ENCODE measurements at regions not wholly inside any gene's neighbourhood (a gene's known extent, or its start where the extent isn't known, plus 50 kb on each side); places are given as distances from the start of the nearest gene placed in this dataset.

DNA sequence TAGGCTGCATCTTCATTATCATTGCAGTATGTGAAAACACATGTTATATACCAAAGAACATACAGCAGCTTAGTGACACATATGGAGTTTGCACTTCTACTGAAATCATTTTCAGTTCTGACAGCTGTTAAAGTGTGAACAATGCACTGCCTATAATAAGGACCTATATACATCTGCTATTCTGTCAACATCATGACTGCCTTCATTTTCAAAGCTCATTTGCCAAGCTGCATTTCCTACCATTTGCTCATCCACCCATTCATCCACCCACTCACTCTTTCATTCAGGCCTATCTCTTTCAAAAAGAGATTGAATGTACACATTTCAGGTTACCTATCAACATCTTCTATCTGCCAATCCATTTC is 81.7 kb upstream of the STK17B start:
- H3K36me3 ChIP-seq (ENCODE audit: control insufficient read depth in 2 of 2, extremely low read depth in 1 of 2, insufficient read depth in 2 of 2, low read length in 2 of 2): peaks cover 12 to 52% of the 10 kb centered on the region in 2 experiments
- no peak for FAIRE-seq

More for the DNA sequence above, 81.7 kb upstream of the STK17B start:
- POLR2A ChIA-PET: no interaction called here
- H4K20me1 ChIP-seq (replicated peaks; ENCODE audit: control insufficient read depth, extremely low read depth, insufficient read depth, low read length): no peaks in the 10 kb centered on the region
- intact Hi-C loops (cut with micrococcal nuclease): no loop called here
- peaks cover 9% of the 10 kb centered on the region for H3K79me2 ChIP-seq (ENCODE audit: control insufficient read depth, insufficient read depth, low read length)
- no peak overlapping the region for H3K4me2 ChIP-seq (ENCODE audit: insufficient read depth, low read length)
- no peak overlapping the region for H3K4me3 ChIP-seq (replicated peaks in 1 of 3; ENCODE audit: insufficient read depth in 1 of 3, low read depth in 1 of 3, low read length in 3 of 3)
- H3K9me1 ChIP-seq (replicated peaks; ENCODE audit: control insufficient read depth, extremely low read depth, insufficient read depth, low read length): no peaks in the 10 kb centered on the region
- H3K4me1 ChIP-seq (ENCODE audit: control insufficient read depth, extremely low read depth, insufficient read depth, low read length): peaks cover 4% of the 10 kb centered on the region
- H3K9me3 ChIP-seq (replicated peaks; ENCODE audit: control insufficient read depth, insufficient read depth, low read length): no peaks in the 10 kb centered on the region
- H3K27ac ChIP-seq (ENCODE audit: insufficient read depth, low read depth, low read length): no peak overlapping the region
- no TSS peak for BruUV-seq (replicated peaks)
- H3K9ac ChIP-seq (replicated peaks; ENCODE audit: extremely low read depth, insufficient read depth, low read length): no peak overlapping the region
- DNase-seq (ENCODE audit: low read depth, low spot score): no peak
- no peaks in the 10 kb centered on the region for H3K27me3 ChIP-seq (ENCODE audit: control insufficient read depth in 2 of 2, insufficient read depth in 2 of 2, low read length in 2 of 2)
- TF ChIP-seq FOS (IDR thresholded peaks at IDR 0.05; ENCODE audit: borderline replicate concordance, insufficient read depth, low read length): no peak
- no peak for TF ChIP-seq GATA2 (IDR thresholded peaks at IDR 0.05; ENCODE audit: insufficient read depth, insufficient read length, low read depth, low read length)
- TF ChIP-seq, protein P1, sequence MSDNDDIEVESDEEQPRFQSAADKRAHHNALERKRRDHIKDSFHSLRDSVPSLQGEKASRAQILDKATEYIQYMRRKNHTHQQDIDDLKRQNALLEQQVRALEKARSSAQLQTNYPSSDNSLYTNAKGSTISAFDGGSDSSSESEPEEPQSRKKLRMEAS (IDR thresholded peaks at IDR 0.05; ENCODE audit: insufficient read depth, insufficient read length): no peak
- TF ChIP-seq POLR2A (IDR thresholded peaks at IDR 0.05; ENCODE audit: low read depth, low read length): no peak
- TF ChIP-seq, protein P2, sequence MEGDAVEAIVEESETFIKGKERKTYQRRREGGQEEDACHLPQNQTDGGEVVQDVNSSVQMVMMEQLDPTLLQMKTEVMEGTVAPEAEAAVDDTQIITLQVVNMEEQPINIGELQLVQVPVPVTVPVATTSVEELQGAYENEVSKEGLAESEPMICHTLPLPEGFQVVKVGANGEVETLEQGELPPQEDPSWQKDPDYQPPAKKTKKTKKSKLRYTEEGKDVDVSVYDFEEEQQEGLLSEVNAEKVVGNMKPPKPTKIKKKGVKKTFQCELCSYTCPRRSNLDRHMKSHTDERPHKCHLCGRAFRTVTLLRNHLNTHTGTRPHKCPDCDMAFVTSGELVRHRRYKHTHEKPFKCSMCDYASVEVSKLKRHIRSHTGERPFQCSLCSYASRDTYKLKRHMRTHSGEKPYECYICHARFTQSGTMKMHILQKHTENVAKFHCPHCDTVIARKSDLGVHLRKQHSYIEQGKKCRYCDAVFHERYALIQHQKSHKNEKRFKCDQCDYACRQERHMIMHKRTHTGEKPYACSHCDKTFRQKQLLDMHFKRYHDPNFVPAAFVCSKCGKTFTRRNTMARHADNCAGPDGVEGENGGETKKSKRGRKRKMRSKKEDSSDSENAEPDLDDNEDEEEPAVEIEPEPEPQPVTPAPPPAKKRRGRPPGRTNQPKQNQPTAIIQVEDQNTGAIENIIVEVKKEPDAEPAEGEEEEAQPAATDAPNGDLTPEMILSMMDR (IDR thresholded peaks at IDR 0.05; ENCODE audit: extremely low read depth in 1 of 2, insufficient read depth in 1 of 2, low read depth in 1 of 2, low read length in 2 of 2): no peak
- no peak for TF ChIP-seq EZH2 (IDR thresholded peaks at IDR 0.05; ENCODE audit: borderline replicate concordance, low read depth, low read length, severe bottlenecking)
- no peak for TF ChIP-seq MYC (IDR thresholded peaks at IDR 0.05; ENCODE audit: low read depth, low read length)
- TF ChIP-seq JUN (IDR thresholded peaks at IDR 0.05; ENCODE audit: borderline replicate concordance, insufficient read depth, insufficient read length, low read depth): no peak
- TF ChIP-seq POLR2AphosphoS5 (IDR thresholded peaks at IDR 0.05; ENCODE audit: insufficient read depth, low read depth, low read length): no peak
- CTCF ChIA-PET: interaction anchor here (1.3 kb wide), 1 partner anchor 23 kb away, joined by 3 read pairs; no protein-coding TSS in a partner anchor
- H2AFZ ChIP-seq (ENCODE audit: low read depth, low read length): no peak overlapping the region
- dilution Hi-C loops (cut with MboI; ENCODE audit: extremely low pct_ligation_motif_present, low sequenced_read_pairs): no loop called here

Data from endothelial cell of umbilical vein (primary cell).